Inflammatory macrophage treated with lipopolysaccharide for 4 hours (primary cell): ENCODE measurements at regions not wholly inside any gene's neighbourhood (a gene's known extent, or its start where the extent isn't known, plus 50 kb on each side); places are given as distances from the start of the nearest gene placed in this dataset.

Source experiments
- DNase-seq: peaks from one replicate; pipeline ENCODE4 v3.0.0-alpha.2; 2020

DNA sequence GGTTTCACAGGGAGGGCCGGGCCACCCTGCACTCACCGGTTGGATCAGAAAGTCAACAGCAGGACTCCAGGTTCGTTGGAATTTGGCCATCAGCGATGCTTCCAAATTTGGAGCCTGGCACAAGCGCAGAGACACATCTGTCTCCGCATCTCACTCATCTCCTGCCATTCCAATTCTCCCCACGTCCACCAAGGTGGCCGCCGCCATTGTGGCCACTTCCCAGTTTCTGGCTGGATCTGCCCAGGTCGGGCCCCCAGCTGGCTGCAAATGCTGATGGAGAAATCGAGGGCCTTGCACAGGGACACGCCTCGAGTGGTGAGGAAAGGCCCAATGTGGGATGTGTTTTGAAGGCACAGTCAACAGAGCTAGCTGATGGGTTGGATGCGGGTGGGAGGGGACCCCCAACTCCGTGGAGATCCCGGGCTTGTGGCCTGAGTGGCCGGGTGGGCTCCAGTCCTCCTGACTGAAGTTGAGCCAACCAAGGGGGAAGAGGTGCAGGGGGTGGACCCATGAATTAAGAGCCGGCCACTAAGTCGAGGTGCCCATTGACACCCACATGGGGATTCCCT, 102.7 kb downstream of the CRYAA start:
- DNase-seq = no peak

- no peak for DNase-seq
These were observed 102.0 kb downstream of the CRYAA start for GRCh38 chr21:43270800-43271301.

DNA sequence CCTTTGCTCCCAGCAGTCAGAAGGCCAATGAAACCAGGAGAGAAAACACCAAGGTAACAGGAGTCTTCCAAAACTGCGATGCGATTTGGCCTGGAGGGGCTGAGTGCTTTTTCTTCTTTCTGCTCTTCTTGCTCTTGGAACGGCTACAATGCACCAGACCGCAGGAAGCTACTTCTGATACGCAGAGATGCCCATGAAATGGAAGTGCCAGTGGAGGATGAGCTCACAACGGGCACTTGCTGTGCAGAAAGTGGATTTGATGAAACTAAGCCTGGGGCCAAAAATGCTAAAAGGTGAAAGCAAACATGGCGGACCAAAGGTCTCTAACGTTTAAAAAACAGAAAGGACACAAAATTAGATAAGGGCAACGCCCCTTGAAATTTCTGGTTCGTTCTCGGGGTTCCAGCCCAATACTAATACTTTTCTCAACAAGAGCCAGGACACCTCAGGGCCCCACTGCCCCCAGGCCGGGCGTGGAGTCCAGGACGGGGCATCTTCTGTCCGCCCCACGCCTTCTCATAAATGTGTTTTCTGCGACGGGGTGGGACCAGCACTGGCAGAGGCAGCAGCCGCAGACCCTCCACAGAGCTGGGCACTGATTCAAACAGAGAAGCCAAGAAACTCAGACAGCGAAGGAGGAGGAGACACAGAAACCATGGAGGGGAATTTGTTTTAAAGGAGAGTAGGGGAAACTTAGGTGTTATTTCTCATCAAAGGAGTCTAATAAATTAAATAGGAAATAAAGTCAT, 101.3 kb downstream of the CRYAA start:
- no peak for DNase-seq

GRCh38 chr21:43269440-43269839, 100.6 kb downstream of the CRYAA start:
- peak; percentile 19 for DNase-seq

- DNase-seq = no peak
These were observed 100.0 kb downstream of the CRYAA start for GRCh38 chr21:43268804-43269186.

GRCh38 chr21:43268086-43268803, 99.4 kb downstream of the CRYAA start:
- no peak for DNase-seq

DNA sequence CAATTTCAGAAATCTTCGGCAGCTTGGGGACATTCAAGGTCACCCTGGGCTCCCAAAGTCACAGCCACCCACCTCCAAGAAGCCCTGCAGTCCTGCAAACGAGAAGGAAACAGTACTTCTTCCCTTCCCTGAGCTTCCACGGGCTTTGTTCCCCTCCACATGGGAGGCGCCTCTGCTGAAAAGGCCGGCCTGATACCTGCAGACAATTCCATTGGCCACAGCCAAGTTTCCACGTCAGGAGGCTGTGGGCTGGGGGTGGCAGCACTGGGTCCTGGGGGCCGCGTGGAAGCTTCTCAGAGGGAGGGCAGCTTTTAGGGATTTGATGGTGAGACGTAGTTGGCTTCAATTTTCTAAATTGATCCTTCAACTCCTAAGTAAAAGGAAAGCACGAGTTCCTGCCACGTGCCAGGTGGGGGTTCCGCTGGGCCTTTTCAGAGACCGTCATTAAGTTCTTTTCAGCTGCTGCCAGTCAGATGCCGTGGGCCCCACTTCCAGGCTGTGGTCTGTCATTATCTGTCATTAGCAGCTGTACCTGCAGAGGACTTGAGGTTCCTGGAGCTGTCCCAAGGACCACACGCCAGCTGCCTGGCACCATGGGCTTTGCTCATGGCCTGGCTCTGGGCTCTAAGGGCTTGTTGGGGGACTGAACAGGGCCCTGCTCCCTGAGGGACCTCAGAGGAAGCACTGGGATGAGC, 98.7 kb downstream of the CRYAA start:
- DNase-seq = no peak

GRCh38 chr21:43266534-43266933, 97.7 kb downstream of the CRYAA start:
- DNase-seq = peak; percentile 69

GRCh38 chr21:43262427-43262826, 93.6 kb downstream of the CRYAA start:
- no peak for DNase-seq
